GM21360 (cell line): ENCODE measurements at regions not wholly inside any gene's neighbourhood (a gene's known extent, or its start where the extent isn't known, plus 50 kb on each side); places are given as distances from the start of the nearest gene placed in this dataset.
"Not testable (repeated sequence)": the region's sequence is repeated elsewhere in the genome, so short reads cannot be mapped to it uniquely, and the experiment has no call there.

Source experiments
- ATAC-seq: cut with Tn5 transposase; IDR thresholded peaks from one replicate; pipeline ENCODE4 v1.9.1; 2021; ENCODE audit warnings: mild to moderate bottlenecking, moderate library complexity; ENCODE audit not compliant: unreplicated experiment

DNA sequence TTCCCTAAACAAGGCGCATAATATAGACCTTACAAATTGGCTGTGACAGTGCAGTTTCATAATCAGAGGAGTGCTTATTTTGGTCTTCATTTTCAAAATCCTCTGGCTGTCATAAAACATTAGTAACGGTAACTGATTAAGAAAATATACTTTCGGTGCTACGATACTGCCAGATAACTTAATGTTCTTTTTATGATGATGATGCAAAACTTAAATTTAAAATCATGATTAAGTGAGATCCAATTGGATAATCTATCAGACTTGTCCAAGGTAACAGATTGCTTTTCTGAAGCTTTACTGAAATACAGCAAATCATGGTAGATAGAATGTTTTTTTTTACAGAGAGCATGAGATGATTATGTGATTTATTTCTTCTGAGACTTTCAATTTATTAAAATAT is 364.2 kb upstream of the CNTN3 start:
- ATAC-seq, result no peak

DNA sequence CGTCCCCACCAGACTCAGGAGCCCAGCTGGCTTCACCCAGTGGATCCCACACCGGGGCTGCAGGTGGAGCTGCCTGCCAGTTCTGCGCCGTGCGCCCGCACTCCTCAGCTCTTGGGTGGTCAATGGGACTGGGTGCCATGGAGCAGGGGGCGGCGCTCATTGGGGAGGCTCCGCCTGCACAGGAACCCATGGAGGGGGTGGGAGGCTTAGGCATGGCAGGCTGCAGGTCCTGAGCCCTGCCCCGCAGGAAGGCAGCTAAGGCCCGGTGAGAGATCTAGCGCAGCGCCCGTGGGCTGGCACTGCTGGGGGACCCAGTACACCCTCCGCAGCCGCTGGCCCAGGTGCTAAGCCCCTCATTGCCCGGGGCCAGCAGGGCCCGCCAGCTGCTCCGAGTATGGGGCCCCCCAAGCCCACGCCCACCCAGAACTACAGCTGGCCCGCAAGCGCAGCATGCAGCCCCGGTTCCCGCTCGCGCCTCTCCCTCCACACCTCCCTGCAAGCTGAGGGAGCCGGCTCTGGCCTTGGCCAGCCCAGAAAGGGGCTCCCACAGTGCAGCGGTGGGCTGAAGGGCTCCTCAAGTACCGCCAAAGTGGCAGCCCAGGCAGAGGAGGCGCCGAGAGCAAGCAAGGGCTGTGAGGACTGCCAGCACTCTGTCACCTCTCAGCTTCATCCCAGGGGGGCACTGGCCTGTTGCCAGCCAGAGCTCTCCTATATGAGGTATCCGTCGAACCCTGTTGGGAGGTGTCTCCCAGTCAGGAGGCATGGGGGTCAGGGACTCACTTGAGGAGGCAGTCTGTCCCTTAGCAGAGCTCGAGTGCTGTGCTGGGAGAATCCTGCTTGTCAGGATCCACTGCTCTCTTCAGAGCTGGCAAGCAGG is 370.8 kb upstream of the CNTN3 start:
- ATAC-seq, result not testable (repeated sequence)

DNA sequence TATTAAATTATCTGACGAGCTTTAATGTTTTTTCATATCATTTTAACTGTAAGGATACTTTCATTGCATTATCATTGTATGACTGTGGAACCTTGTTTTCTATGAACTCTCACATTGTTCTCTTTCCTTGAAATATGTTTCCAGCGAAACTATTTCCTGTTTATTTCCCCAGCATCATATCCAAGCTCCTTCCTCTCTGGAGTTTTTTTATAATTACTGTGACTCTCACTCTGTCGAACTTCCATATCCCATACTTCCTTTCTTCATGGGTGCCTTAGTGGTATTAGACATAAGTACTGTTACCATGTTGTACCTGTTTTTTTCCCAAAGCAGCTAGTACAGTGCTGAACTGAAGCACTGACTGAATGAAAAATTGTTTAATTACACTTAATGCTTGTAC is 373.6 kb upstream of the CNTN3 start:
- ATAC-seq, result no peak

DNA sequence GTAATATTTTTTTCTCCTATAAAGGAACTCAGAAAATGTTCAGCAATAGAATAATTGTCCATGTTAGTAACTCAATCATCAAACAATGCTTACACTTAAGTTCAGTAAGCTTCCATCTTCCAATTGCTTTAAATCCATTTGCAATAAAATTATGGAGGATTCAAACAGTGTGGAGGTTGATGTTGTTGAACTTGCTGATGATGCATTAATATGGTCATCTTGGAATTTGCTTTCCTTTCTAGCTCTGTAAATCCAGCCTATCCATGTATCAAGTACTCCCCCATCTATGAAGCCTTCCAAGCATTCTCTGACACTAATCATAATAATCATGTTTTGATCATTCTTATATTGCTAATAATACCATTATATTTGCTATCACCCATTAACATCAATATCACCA is 378.4 kb upstream of the CNTN3 start:
- ATAC-seq, result no peak

DNA sequence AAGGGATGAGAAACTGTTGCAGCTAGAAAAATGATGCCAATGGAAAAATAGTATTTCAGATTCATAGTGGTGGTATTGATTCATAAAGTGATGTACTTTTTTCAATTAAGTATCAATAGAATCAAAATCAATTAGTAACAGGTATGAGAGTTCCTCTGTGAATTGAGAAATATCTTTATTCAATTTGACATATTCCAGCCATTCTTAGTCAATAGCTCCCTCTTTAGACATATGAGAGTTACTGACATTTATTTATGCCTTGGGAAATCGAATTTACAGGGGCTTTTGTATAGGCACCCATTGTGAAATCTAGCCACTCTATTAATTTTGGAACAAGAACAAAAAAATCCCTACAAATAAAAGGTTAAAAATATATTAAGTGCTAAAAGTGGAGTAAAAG is 386.9 kb upstream of the CNTN3 start:
- ATAC-seq, result no peak

DNA sequence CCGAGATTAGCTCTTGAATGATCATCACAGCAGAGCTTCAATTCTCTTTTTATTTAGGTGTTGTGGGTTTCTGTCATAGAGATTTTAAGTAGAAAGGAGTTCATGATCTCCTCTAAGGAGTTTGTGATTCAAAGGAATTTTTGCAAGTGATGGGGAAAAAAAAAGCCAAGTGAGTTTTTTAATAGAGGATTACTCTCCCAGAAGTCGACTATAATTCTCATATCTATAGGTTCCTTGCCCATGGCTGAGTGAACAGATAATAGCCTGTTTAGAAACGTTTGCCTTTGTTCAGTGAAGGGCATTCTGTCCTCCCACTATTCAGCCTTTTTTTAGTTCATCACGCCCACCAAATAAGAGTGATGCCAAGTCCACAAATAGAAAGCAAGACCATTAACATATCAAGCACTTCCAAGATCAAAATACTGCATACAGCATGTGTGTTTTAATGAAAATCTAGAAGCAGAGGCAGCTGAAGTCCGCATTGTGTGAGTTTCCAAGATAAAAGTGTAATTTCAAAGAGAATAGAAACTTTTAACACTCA is 398.4 kb upstream of the CNTN3 start:
- no peak for ATAC-seq

DNA sequence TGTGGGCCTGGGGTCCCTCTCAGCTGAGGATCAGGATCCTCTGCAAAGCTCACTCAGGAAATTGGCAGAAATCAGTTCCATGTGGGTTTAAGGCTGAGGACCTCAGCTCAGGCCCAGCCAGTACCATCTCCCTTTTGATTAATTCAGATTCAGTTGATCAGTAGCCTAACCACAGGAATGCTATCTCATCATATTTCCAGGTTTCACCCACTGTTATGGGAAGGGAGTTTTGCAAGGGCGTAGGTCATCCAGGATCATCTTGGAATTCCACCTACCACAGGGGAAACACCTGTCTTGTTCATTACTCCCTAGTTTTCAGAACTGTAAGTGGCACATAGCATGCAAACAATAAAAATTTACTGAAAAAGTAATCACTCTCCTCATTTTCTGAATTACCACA is 399.5 kb upstream of the CNTN3 start:
- ATAC-seq, result no peak

DNA sequence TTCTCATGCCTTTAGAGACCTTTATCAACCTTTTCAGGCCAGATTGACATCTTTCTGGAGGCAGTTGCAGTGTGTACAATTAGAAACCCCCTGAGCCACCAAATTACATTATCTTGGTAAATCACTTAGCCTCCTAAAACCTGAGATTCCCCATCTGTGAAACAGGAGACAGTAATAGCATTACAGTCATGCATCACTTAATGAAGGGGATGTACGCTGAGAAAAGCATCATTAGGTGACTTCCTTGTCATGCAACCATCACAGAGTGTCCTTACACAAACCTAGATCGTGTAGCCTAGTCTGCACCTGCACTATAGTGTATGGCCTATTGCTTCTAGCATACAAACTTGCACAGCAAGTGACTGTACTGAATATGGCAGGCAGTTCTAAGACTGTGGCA is 400.8 kb upstream of the CNTN3 start:
- ATAC-seq, result no peak

DNA sequence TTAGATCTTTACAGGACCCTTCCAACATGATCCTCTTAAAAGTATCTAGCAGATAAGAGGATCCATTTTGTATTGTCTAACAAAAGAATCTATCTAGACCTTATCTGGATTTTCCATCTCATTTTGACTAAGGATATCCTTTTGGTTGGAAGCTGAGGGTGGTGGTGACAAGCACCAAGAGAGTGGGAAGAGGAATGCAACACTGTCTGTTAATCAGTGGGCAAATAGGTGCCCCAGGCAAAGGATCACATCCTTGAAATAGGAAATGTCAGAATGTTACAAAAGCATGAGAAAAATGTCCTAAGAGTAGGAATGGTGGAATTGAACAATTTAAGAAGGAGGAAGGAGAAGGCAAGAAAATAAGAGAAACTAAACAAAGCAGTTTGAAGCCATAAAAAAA is 420.7 kb upstream of the CNTN3 start:
- no peak for ATAC-seq

DNA sequence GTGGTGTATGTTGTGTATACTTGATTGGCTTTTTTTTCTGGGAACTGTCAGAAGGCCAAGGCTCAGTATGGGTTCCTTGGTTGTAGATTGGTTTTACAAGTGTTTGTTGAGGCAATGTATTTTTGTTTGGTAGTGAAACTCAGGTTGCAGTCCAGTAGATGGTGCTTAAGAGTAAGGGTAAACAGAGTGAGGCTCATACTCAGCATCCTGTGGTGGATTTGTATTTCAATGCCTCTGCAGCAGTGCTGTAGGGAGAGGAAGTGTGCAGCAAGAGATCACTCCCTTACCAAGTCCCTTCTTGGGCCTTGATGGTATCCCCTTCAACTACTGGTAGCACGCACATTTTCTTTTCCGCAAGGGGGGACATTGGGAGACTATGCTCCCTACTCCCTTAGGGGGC is 428.5 kb upstream of the CNTN3 start:
- ATAC-seq, result no peak

DNA sequence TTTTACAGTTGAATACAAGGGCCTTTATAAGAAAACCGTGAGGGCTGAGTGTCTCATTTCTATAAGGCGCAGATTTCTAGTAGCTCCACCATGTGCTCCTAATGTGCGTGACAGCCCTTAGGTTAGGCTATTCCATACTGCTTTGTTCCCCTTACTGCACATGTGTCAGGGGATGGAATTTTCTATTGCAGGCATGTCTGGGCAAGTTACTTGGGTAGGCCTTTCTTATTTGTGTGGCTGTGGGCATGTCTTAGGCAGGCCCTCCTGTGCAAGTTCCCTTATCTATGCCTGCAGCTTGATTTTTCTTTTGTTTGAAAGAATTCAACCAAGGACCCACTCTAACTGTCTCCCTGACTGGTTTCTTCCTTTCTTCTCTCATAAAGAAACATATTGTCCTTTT is 434.2 kb upstream of the CNTN3 start:
- ATAC-seq, result no peak

DNA sequence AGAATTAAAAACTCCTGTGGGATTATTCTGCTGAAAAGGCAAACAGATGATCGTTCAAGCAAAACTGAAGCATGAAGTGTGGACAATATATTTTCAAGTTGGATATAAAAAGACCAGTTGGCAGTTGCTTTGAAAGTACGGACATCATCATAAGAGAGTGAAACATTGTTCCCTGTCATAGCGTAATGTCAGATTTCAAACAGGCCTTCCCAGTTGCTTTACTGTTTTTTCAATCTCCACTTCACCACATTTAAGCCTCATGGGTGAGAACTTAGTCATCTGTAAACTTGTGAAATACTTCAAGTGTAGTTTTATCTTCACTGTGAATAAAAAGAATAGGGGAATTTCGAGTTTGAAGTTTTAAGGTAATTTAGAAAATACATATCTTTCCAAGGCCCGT is 435.1 kb upstream of the CNTN3 start:
- ATAC-seq, result no peak

DNA sequence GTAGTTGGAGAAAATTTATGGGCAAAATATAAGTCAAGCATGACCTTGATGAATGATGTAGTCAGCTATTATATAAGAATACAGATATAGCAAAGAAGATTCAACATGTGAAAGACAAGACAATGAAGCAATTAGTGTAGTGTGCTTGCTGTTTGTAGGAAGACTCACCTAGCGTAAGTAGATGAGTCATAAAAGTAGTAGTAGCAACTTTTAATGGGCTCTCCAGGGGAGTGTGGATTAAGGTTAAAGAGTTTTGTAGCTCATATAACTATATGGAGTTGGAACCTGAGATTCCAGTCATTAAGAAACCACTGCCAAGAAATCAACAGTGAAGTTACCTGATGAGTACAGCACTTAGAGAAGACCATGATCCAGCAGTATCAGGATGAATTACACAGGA is 444.7 kb upstream of the CNTN3 start:
- ATAC-seq, result no peak

DNA sequence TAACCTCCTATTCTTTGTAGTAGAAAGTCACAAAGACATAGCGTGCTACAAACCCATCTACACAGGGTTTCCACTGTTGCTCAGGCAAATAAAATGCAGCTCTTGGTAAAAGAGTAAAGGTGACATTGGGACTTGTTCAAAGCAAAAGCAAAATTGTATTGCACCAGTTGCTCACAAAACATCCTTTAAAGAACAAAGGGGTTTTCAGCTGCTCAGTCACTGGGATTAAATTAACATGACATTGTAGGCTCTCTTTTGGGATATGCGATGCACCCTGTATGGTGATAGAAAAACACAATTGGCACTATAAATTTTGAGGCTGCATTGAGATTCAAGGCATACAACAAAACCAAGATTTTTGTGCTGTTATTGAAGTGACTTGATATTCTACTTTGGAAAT is 447.3 kb upstream of the CNTN3 start:
- ATAC-seq, result no peak

DNA sequence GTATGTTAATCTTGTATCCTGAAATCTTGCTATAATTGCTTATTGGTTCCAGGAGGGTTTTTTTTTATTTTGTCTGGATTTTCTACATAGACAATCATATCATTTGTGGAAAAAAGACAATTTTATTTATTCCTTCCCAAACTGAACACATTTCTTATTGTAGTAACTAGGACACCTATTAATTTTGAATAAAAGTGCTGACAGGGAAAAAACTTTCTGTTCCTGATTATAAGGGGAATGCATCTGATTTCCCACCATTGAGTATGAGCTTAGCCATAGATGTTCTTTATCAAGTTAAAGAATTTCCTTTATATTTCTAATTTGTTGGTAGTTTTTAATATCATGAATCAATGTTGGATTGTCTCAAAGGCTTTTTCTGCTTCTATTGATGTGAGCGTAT is 460.7 kb upstream of the CNTN3 start:
- no peak for ATAC-seq

DNA sequence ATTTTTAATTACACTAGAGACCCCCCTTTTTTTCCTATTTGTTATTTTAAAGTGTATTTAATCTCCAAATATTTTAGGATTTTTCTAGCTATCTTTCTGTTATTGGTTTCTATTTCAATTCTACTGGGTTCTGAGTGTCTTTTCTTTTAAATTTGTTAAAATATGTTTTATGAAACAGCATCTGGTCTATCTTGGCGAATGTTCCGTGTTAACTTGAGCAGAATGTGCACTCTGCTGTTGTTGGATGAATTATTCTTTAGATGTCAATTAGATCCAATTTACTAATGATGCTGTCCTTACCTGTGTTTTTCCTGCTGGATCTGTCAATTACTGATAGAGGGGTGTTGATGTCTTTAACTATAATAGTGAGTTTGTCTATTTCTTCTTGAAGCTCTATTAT is 462.0 kb upstream of the CNTN3 start:
- no peak for ATAC-seq

DNA sequence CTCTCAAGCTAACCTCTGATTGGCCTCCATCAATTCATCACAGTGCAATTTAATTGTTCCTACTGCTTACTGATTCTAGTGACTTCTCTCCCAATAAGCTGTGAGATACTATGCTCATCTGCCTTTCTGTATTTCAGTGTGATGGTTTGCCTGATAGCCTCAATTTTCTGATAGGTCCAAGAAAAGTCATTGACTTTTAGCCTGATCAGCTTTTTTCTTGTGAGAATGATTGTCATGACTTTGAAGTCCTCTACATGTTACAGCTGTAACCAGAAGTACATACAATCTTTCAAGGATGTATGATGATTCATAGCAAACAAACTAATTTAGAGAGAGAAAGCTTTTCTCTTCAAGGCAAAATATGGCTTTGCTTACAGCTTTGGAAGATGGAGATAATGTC is 463.8 kb upstream of the CNTN3 start:
- no peak for ATAC-seq

DNA sequence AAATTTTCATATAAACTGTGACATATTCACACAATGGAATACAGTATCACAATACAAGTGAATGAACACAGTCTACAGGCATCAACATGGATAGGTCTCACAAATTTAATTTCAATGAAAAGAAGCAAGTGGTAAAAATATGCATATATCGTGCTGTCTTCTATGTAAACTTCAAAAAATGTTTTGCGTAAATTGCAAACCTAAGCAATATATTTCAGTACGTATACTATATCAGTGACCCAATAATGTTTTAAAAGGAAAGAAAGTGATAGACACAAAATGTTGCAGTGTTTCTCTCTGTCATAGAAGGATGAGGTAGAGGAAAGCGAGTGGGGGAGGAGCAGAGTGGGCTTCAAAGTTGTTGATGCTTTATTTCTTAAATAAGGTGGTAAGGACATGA is 468.4 kb upstream of the CNTN3 start:
- ATAC-seq, result no peak

DNA sequence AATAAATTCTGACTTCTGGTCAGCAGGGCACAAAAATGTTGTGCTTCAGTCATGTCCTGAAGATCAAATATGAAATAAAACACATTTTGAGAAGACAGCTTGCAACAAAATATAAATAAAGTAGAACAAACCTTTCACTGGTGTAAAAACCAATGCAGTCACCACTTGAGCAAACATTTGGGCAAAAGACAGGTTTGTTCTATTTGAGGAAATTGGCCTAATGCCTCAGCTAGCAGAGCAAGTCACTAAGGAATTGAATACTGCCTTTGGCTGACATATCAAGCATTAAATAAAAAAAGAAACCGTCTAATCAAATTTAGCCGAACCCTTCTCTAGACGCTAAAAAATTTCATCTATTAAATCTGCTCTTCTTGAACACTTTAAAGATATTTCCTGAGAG is 475.4 kb upstream of the CNTN3 start:
- no peak for ATAC-seq

DNA sequence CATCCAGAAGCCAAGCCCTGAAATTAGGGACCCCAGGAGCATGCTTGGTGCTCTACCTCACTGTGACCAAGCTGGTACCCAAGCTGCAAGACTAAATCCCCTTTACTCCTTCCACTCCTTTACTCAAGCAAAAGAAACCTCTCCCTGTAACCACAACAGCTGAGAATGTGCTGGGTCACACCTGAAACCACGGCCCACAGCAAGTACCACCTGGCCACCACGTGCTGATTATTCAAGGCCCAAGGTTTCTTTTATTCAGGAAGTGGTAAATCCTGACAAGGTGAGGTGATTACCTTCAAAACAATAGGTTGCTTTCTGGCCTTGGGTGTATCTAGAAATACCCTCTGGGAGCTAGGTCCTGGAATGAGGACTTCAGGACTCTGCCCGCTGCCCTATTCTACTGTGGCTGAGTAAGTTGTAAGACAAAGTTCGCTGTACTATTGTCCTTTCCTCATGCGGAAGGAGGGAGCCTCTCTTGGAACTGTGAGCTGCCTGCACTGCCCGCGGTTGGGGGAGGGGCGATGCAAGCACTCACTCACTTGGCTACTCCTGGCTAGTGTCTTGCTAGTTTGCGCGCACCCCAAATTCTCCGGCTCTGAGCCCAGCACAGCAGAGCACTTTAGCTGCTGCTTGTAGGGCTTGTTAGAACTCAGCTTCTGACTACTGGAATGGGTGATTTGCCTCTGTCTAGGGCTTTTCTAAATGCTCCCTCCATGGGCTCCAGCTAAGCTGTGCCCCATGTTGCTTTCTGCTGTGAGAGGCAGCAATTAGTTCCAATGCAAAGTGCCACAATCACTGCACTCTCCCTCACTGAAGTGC is 487.1 kb upstream of the CNTN3 start:
- ATAC-seq, result no peak

DNA sequence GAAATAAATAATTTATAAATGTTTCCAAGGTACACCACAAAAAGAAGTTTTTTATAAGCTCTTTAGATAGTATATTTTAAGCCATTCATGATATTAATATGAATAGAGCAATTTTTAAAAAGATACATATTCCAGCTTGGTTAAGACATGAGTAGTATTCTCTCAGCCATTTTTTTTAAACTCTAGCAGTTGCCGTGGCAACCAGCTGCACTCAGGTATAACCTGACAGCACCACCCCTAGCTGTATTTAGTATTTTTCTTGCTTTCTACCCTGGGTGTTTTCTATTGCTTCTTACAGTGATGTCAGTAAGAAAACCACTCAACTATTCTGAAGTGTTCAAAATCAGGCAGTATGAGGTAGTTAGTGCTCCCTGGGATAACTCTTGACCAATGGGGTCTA is 496.3 kb upstream of the CNTN3 start:
- no peak for ATAC-seq

DNA sequence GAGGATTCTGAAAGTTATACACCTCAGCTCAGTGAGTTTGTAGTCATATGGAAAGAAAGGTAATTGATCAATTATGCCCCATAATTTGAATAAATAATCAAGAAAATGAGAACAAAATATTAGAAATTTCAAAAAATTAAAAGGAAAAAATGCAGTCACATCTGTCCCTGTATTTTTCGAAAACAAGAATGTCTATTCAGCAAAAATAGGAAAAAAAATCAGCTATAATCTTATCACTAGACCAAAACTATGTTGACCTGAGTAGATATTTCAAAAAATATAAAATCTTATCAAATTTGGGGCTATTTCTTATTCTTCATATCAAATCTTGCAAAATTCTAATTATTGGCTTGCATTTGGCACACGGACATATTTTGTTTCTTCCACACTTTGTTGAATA is 501.2 kb upstream of the CNTN3 start:
- no peak for ATAC-seq
